ENCODE measurements at regions not wholly inside any gene's neighbourhood (a gene's known extent, or its start where the extent isn't known, plus 50 kb on each side); places are given as distances from the start of the nearest gene placed in this dataset.

GRCh38 chr21:36547464-36547863, 67.5 kb upstream of the CLDN14 start:
- no peak for TF ChIP-seq CTCF (IDR thresholded peaks at IDR 0.05)
- Mint-ChIP-seq H3K27ac (no peak overlapping the region), H3K9me3 (no peaks in the 10 kb centered on the region), H3K27me3 (ENCODE audit: low read depth in 3 of 3) (peaks cover 8 to 23% (median 14%) of the 10 kb centered on the region in 3 donors), H3K36me3 (no peaks in the 10 kb centered on the region), H3K4me3 (no peak overlapping the region), H3K4me1 (peaks cover 21% of the 10 kb centered on the region)
- Histone ChIP-seq H3K79me2 (ENCODE audit: insufficient read depth, low read length) (no peaks in the 10 kb centered on the region), H3K9ac (ENCODE audit: insufficient read depth, low read length, poor library complexity, severe bottlenecking) (no peak overlapping the region), H4K20me1 (ENCODE audit: insufficient read depth, low read length) (no peaks in the 10 kb centered on the region), H3K9me3 (replicated peaks in 1 of 2; ENCODE audit: control insufficient read depth in 1 of 2, insufficient read depth in 1 of 2, low read length in 2 of 2) (no peaks in the 10 kb centered on the region), H3K4me1 (ENCODE audit: control insufficient read depth in 1 of 2, insufficient read depth in 2 of 2, low read length in 2 of 2) (peaks cover 6 to 15% of the 10 kb centered on the region in 2 donors), H3K36me3 (replicated peaks in 1 of 2; ENCODE audit: control insufficient read depth in 1 of 2, insufficient read depth in 2 of 2, low read length in 2 of 2) (no peaks in the 10 kb centered on the region), H3K27ac (ENCODE audit: low read depth in 1 of 2, low read length in 2 of 2) (no peak overlapping the region), H3K27me3 (ENCODE audit: control insufficient read depth in 2 of 2, insufficient read depth in 2 of 2, low read length in 2 of 2) (peaks cover 6 to 8% of the 10 kb centered on the region in 2 donors), H3K4me2 (replicated peaks; ENCODE audit: extremely low read depth, low read length, poor library complexity, severe bottlenecking) (no peak overlapping the region), H3K4me3 (replicated peaks in 1 of 3; ENCODE audit: low read depth in 2 of 3, low read length in 3 of 3) (no peak overlapping the region), H2AFZ (ENCODE audit: insufficient read depth, low read depth, low read length, poor library complexity, severe bottlenecking) (no peak overlapping the region)
- intact Hi-C loops (cut with micrococcal nuclease), result no loop called here
- DNase-seq, result no peak
- WGBS (ENCODE audit: insufficient coverage), result 88% methylated on average over 14 of the region's 14 CpGs

GRCh38 chr21:36548866-36549265, 68.9 kb upstream of the CLDN14 start:
- intact Hi-C loops (cut with micrococcal nuclease), result no loop called here
- 50% methylated on average over 2 of the region's 3 CpGs for WGBS (ENCODE audit: insufficient coverage)
- no peaks in the 10 kb centered on the region for H3K36me3 ChIP-seq (replicated peaks in 1 of 2; ENCODE audit: control insufficient read depth in 1 of 2, insufficient read depth in 2 of 2, low read length in 2 of 2)

More at GRCh38 chr21:36548866-36549265, 68.9 kb upstream of the CLDN14 start:
- Histone ChIP-seq H3K27me3 (ENCODE audit: control insufficient read depth in 2 of 2, insufficient read depth in 2 of 2, low read length in 2 of 2) (no peaks in the 10 kb centered on the region), H3K27ac (ENCODE audit: low read depth in 1 of 2, low read length in 2 of 2) (no peak overlapping the region), H3K9ac (ENCODE audit: insufficient read depth, low read length, poor library complexity, severe bottlenecking) (no peak overlapping the region), H4K20me1 (ENCODE audit: insufficient read depth, low read length) (no peaks in the 10 kb centered on the region), H3K4me2 (replicated peaks; ENCODE audit: extremely low read depth, low read length, poor library complexity, severe bottlenecking) (no peak overlapping the region), H3K4me3 (replicated peaks in 1 of 3; ENCODE audit: low read depth in 2 of 3, low read length in 3 of 3) (no peak overlapping the region), H3K4me1 (ENCODE audit: control insufficient read depth in 1 of 2, insufficient read depth in 2 of 2, low read length in 2 of 2) (peaks cover 6 to 15% of the 10 kb centered on the region in 2 donors), H2AFZ (ENCODE audit: insufficient read depth, low read depth, low read length, poor library complexity, severe bottlenecking) (no peak overlapping the region), H3K79me2 (ENCODE audit: insufficient read depth, low read length) (no peaks in the 10 kb centered on the region), H3K9me3 (replicated peaks in 1 of 2; ENCODE audit: control insufficient read depth in 1 of 2, insufficient read depth in 1 of 2, low read length in 2 of 2) (no peaks in the 10 kb centered on the region)
- Mint-ChIP-seq H3K4me3 (no peak overlapping the region), H3K4me1 (peaks cover 23% of the 10 kb centered on the region), H3K36me3 (no peaks in the 10 kb centered on the region), H3K9me3 (no peaks in the 10 kb centered on the region), H3K27ac (no peak overlapping the region), H3K27me3 (ENCODE audit: low read depth in 3 of 3) (peaks cover 2 to 14% (median 6%) of the 10 kb centered on the region in 3 donors)
- no peak for TF ChIP-seq CTCF (IDR thresholded peaks at IDR 0.05)
- DNase-seq, result no peak

Measured in CD14-positive monocyte (primary cell).